ENCODE measurements at regions not wholly inside any gene's neighbourhood (a gene's known extent, or its start where the extent isn't known, plus 50 kb on each side); places are given as distances from the start of the nearest gene placed in this dataset.

- Histone ChIP-seq H4K20me1 (replicated peaks in 1 of 2; ENCODE audit: control insufficient read depth in 1 of 2, insufficient read depth in 2 of 2, low read length in 2 of 2) (no peaks in the 10 kb centered on the region), H3K56ac (replicated peaks; ENCODE audit: insufficient read length, low read depth, low read length) (no peak overlapping the region), H3K23ac (ENCODE audit: insufficient read length) (no peak overlapping the region), H2AFZ (ENCODE audit: low read length) (peak overlapping the region; percentile 92; the same call in 1 of the 2 replicates), H2AK5ac (ENCODE audit: low read depth, low read length) (no peak overlapping the region), H3K79me1 (ENCODE audit: low read depth, low read length) (no peaks in the 10 kb centered on the region), H3K4me2 (ENCODE audit: insufficient read depth in 1 of 2, low read depth in 2 of 2, low read length in 2 of 2) (no peak overlapping the region), H4K91ac (replicated peaks; ENCODE audit: insufficient read length, low read length) (no peak overlapping the region), H3K23me2 (ENCODE audit: low read depth, low read length) (no peaks in the 10 kb centered on the region), H4K5ac (ENCODE audit: insufficient read length, low read depth, low read length) (no peak overlapping the region), H3K4ac (replicated peaks; ENCODE audit: insufficient read length, low read depth, low read length) (no peak overlapping the region), H3K4me1 (replicated peaks in 1 of 4; ENCODE audit: control insufficient read depth in 3 of 4, insufficient read depth in 4 of 4, low read length in 3 of 4) (no peaks in the 10 kb centered on the region), H3K27ac (ENCODE audit: low read depth, low read length) (no peak overlapping the region), H3K14ac (ENCODE audit: insufficient read length) (no peak overlapping the region), H3K36me3 (ENCODE audit: control insufficient read depth in 2 of 4, insufficient read depth in 4 of 4, low read length in 3 of 4) (no peaks in the 10 kb centered on the region), H3K9ac (replicated peaks in 1 of 4; ENCODE audit: extremely low read depth in 1 of 4, low read depth in 3 of 4, low read length in 3 of 4) (no peak overlapping the region), H2BK5ac (ENCODE audit: low read depth, low read length) (no peak overlapping the region), H4K8ac (ENCODE audit: extremely low read depth, insufficient read depth, low read length) (peak overlapping the region; percentile 25; the same call in 1 of the 2 replicates), H3K9me3 (ENCODE audit: insufficient read depth in 2 of 2, low read depth in 1 of 2, low read length in 1 of 2) (no peaks in the 10 kb centered on the region), H2BK20ac (ENCODE audit: low read length) (no peak overlapping the region), H3K27me3 (replicated peaks in 1 of 4; ENCODE audit: control insufficient read depth in 3 of 4, extremely low read depth in 1 of 4, insufficient read depth in 3 of 4, low read length in 3 of 4) (no peaks in the 10 kb centered on the region), H3K79me2 (ENCODE audit: control insufficient read depth in 1 of 2, insufficient read depth in 2 of 2, low read length in 2 of 2) (no peaks in the 10 kb centered on the region), H2BK12ac (ENCODE audit: low read depth, low read length) (no peak overlapping the region), H2BK120ac (replicated peaks; ENCODE audit: low read depth, low read length) (no peak overlapping the region), H2BK15ac (ENCODE audit: low read length) (no peak overlapping the region), H3K4me3 (ENCODE audit: extremely low read depth in 1 of 4, insufficient read depth in 2 of 4, low read depth in 3 of 4, low read length in 4 of 4) (no peak overlapping the region), H3K18ac (ENCODE audit: extremely low read depth, low read length) (no peak overlapping the region)
- POLR2A ChIA-PET (ENCODE audit: partially characterized antibody) = no interaction called here
- DNase-seq (ENCODE audit: low read depth in 1 of 2, low spot score in 2 of 2) = no peak
- CTCF ChIA-PET (ENCODE audit: partially characterized antibody) = interaction anchor here (0.7 kb wide), 1 partner anchor 83 kb away, joined by 3 read pairs; no protein-coding TSS in a partner anchor
- 85% methylated on average over 6 of the region's 6 CpGs; no CpG with 5 or more reads in 1 of the 2 experiments for WGBS, 2 experiments (ENCODE audit: extremely low coverage in 1 of 2, insufficient coverage in 1 of 2, insufficient read length in 1 of 2, insufficient replicate concordance in 2 of 2, low coverage in 1 of 2, low lambda C conversion rate in 2 of 2, missing lambda C conversion rate in 1 of 2)
- no peak for FAIRE-seq
- no peak for TF ChIP-seq SP2 (IDR thresholded peaks at IDR 0.05; ENCODE audit: low read length)
- no peak for TF ChIP-seq RNF2 (IDR thresholded peaks at IDR 0.05; ENCODE audit: borderline replicate concordance, low read depth, low read length, missing control alignments, poor library complexity, severe bottlenecking)
- no peak for TF ChIP-seq JUND (IDR thresholded peaks at IDR 0.05; ENCODE audit: low read length)
- no peak for TF ChIP-seq MAX (IDR thresholded peaks at IDR 0.05)
- no peak for TF ChIP-seq PHF8 (conservative IDR thresholded peaks at IDR 0.05; ENCODE audit: low read depth, low read length)
- no peak for TF ChIP-seq TBP (IDR thresholded peaks at IDR 0.05; ENCODE audit: low read depth, low read length)
- TF ChIP-seq NANOG (IDR thresholded peaks at IDR 0.05; ENCODE audit: insufficient read depth, low read depth, low read length, poor library complexity, severe bottlenecking) = no peak
- TF ChIP-seq RBBP5 (IDR thresholded peaks at IDR 0.05; ENCODE audit: borderline replicate concordance, low read depth, low read length) = no peak
- no peak for TF ChIP-seq POLR2A (IDR thresholded peaks at IDR 0.05; ENCODE audit: control extremely low read depth in 1 of 2, low read depth in 2 of 2, low read length in 2 of 2)
- no peak for TF ChIP-seq BRCA1 (IDR thresholded peaks at IDR 0.05; ENCODE audit: low read depth, low read length)
- no peak for TF ChIP-seq CREB1 (IDR thresholded peaks at IDR 0.05)
- TF ChIP-seq FOSL1 (IDR thresholded peaks at IDR 0.05; ENCODE audit: insufficient read depth, low read depth, low read length) = no peak
- no peak for TF ChIP-seq CHD1 (IDR thresholded peaks at IDR 0.05; ENCODE audit: low read depth, low read length)
- no peak for TF ChIP-seq KDM4A (IDR thresholded peaks at IDR 0.05; ENCODE audit: low read depth, low read length, severe bottlenecking)
Measured at GRCh38 chr4:65170768-65171514, 499.3 kb downstream of the EPHA5 start.
